ENCODE measurements at regions not wholly inside any gene's neighbourhood (a gene's known extent, or its start where the extent isn't known, plus 50 kb on each side); places are given as distances from the start of the nearest gene placed in this dataset.

DNA sequence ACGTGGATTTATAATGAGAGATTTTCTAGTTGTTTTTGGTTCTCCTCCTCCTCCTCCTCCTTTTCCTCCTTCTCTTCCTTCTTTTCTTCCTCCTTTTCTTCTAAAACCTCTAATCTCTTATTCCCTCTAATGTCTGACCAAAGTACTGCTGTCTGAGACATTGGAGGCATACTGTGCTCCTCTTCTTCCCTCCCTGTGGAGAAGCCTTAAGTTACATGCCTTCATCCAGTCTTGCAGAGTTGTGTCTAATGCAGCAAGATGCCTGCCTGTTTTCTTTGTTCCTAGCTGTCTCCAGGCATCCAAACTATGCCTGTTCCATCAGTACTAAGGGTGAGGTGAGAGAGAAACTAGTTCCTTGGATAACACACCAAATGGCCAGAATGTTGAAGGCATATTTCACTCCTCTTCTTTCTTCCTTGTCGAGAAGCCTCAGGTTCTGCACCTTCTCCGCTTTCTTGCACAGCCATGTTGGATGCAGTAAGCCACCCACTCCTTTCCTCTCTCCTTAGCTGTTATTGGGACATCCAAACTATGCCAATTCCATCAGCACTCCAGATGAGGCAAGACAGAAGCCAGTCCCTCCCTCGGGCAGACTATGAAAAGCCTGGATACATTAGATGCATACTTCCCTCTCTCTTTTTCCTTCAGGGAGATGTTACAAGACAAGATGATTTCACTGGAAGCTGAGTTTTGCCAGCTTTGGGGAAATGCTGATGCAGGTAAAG is 285.7 kb upstream of the TRAM1L1 start:
- DNase-seq (ENCODE audit: insufficient read length, low spot score), result no peak
- no peak for FAIRE-seq
- TF ChIP-seq POLR2A (IDR thresholded peaks at IDR 0.05; ENCODE audit: low read depth, low read length), result no peak

DNA sequence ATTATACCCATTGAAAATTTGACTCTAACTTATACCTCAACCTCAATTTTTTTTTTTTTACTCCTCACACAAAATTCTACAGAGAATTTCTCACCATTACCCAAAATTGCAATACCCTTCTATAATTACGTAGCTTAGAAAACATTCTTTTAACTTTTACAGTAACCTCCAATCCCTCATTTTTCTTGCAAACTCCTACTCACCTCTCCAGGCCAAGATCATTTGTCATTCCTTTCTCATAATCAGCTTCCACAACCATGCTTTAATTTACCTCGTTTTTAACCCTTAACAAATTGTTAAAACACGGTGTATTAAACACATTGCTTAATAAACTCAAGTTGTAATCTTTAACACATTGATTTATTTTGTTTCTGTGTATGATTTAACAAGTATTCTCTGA is 289.7 kb upstream of the TRAM1L1 start:
- DNase-seq (ENCODE audit: insufficient read length, low spot score) (no peak), FAIRE-seq (no peak)
- TF ChIP-seq POLR2A (IDR thresholded peaks at IDR 0.05; ENCODE audit: low read depth, low read length), result no peak

DNA sequence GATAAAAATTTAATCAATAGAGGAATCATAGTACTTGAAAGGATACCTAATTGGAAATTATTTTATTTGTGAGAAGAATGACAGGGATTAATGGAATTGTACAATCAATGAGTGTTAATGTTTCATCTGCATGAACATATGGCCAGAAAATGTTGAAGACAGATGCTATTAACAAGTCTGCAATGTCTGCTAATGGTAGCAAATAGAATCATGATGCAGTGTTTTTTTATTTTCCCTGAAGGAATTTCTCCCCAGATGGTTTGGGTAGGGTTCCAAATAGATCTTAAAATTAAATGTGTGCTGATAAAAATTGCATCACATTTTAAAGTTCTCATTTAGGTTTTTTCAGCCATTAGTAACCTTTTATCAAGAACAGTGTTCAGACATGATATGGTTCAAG is 291.3 kb upstream of the TRAM1L1 start:
- FAIRE-seq, result no peak
- no peak for TF ChIP-seq POLR2A (IDR thresholded peaks at IDR 0.05; ENCODE audit: low read depth, low read length)
- DNase-seq (ENCODE audit: insufficient read length, low spot score), result no peak

DNA sequence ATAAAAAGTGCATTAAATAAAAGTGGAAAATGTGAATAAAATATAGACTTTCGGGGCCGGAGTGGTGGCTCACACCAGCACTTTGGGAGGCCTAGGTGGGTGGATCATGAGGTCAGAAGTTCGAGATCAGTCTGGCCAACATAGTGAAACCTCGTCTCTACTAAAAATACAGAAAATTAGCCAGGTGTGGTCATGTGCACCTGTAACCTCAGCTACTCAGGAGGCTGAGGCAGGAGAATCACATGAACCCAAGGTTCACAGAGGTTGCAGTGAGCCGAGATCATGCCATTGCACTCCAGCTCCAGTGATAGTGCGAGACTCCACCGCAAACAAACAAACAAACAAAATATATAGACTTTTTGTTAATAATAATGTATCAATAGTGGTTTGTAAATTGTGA is 293.6 kb upstream of the TRAM1L1 start:
- FAIRE-seq (no peak), DNase-seq (ENCODE audit: insufficient read length, low spot score) (no peak)
- no peak for TF ChIP-seq POLR2A (IDR thresholded peaks at IDR 0.05; ENCODE audit: low read depth, low read length)

DNA sequence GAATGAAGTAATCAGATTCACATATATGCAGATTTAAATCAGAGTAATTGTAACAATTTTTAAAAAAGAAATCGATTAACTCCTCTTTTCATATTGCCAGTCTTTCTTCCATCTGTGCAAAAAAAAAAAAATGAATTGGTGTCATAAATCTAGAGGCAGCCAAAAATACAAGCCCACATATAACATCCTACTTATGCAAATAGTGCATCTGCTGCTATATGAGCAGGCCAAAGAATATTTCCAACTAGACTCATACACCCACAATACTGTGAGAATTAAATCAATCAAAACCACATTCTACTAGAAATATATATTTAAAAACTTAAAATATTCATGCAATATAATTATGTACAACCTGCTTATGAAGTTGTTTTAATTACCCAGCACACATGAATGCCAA is 298.1 kb upstream of the TRAM1L1 start:
- FAIRE-seq (no peak), DNase-seq (ENCODE audit: insufficient read length, low spot score) (no peak)

DNA sequence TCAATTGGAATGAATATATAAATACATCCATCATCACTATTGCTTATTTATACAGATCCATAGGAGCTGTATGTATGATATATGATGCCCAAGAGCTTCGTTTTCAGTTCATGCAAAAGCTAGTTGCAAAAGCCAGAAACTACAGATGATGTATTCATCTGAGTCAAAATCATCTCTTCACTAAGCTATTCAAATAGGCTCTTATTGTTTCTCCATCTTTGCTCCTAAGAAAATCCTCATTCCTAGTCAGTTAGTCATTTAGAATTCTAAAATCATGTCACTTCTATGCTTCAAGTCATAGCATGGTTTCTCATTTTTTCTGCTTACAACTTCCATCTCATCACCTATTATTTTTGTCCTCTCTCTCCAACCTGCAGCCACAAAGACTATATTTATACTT is 300.1 kb upstream of the TRAM1L1 start:
- no peak for FAIRE-seq
- no peak for TF ChIP-seq POLR2A (IDR thresholded peaks at IDR 0.05; ENCODE audit: low read depth, low read length)
- no peak for DNase-seq (ENCODE audit: insufficient read length, low spot score)

More for the DNA sequence above, 298.1 kb upstream of the TRAM1L1 start:
- no peak for TF ChIP-seq POLR2A (IDR thresholded peaks at IDR 0.05; ENCODE audit: low read depth, low read length)

DNA sequence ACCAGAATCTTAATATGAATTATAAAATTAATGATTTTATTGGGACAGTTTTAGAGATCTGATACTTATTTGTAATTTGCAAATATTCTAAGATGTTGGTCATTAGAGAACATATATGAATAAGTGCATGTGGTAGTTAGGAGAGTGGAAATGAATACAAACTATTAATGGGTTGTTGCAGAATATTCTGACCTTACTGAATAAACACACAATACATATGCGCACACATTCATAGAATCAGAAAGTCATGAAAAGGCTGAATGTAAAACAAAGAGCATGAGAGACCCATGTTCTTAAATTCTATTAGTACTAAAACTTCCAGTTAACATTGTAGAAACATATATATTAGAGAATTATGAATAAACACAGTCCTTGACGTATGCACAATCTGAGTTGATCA is 301.7 kb upstream of the TRAM1L1 start:
- DNase-seq (ENCODE audit: insufficient read length, low spot score) (no peak), FAIRE-seq (no peak)
- no peak for TF ChIP-seq POLR2A (IDR thresholded peaks at IDR 0.05; ENCODE audit: low read depth, low read length)

DNA sequence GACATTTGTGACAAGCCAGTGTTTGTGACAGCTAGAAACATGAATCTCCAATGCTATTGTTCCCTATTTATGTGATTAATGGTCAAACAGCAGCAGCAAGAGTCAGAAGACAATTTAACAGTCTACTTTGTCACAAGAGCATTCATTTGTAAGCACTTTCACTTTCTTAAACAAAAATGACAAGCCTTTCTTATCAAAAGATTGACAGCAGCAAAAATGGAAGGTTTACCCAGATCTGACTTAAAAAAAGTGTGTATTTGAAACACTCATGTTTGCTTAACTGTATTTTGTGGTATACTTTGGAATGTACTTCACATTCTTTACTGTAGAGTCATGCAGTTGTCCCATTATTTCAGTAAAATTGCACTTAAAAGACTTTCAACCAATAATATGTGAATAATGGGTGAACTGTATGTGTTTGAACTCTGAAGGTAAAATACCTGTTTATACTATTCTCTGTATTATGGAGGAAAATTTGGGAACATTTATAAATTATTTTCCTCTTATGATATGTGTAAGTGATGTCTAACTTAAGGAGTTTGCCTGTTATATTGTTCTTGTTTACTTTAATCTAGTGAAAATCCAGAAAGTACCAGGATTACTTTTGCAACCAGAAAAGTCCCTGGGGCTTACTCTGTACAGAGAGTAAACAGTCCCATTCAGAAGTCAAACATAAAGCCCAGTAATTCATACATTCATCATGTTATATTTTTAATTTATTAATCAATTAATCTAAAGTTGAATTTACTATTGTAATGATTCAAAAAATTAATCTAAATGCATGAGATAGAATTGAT is 314.9 kb upstream of the TRAM1L1 start:
- FAIRE-seq (peak; percentile 76), DNase-seq (ENCODE audit: insufficient read length, low spot score) (no peak)
- no peak for TF ChIP-seq POLR2A (IDR thresholded peaks at IDR 0.05; ENCODE audit: low read depth, low read length)

DNA sequence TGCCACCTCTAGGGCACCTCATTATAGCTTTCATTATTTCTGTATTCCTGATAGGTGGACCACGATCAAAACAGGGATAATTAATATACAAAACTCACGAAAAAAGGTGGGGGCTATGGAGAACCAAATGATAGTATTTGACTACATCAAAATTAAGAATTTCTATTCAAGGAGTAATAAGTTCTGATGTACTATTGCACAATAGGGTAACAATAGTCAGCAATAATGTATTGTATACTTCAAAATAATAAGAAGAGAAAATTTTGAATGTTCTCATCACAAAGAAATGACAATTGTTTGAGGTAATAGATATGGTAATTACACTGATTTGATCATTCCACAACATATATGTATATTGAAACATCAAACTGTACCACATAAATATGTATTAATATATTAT is 327.3 kb upstream of the TRAM1L1 start:
- TF ChIP-seq POLR2A (IDR thresholded peaks at IDR 0.05; ENCODE audit: low read depth, low read length), result no peak
- no peak for FAIRE-seq

DNA sequence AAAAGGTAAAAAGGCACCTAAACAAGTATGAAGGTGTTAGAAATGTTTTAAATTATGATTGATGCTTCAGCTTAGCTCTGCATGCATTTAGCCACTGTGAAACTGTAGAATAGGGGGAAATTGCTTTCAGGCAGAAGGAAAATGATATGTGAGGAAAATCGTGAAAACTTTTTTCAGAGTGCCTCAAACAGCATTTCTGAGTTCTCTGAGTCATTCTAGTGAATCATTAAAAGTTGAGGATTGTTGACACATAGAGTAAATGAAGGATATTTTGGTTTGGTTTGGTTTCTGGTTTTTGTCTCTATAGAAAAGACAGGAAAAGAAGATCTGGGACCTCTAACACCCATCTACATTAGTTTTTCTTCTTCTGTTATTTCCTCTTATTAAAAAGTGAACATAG is 332.5 kb upstream of the TRAM1L1 start:
- TF ChIP-seq POLR2A (IDR thresholded peaks at IDR 0.05; ENCODE audit: low read depth, low read length), result no peak
- FAIRE-seq, result no peak
- no peak for DNase-seq (ENCODE audit: insufficient read length, low spot score)

More for the DNA sequence above, 327.3 kb upstream of the TRAM1L1 start:
- DNase-seq (ENCODE audit: insufficient read length, low spot score), result no peak

DNA sequence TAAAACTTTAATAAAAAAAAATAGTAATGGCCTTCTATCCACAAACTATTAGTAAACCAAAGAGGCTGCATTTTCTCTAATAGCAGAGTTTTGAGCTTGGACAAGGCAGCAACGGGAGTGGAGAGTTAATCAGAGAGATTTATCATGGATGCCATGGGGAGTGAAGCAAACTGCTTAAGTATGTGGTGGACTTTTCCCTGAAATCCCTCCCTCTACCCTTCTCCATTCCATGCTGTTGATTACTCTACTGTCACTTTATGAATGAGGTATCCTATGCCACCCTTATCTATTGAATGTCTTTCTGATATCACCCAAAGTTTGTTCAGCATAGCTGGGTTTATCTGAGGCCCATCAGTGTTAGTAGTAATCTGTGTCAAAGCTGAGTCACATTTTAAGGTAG is 335.6 kb upstream of the TRAM1L1 start:
- FAIRE-seq (no peak), DNase-seq (ENCODE audit: insufficient read length, low spot score) (no peak)
- no peak for TF ChIP-seq POLR2A (IDR thresholded peaks at IDR 0.05; ENCODE audit: low read depth, low read length)

DNA sequence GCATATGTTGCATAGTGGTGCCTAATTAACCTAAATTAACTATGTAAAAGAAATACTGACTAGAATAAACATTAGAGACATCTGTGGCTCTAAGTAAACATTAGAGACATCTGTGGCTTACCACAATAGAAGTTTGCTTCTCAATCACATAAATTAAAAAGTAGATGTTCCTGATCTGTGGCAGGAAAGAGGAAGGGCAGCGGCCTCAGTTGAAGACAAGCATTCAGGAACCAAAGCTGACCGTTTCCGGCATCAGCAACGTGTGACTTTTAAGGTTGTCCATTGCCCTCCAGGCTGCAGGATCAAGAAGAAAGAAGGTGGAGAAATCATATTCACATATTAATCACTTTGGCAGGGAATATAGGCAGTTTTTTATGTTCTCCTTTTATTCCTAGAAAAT is 336.3 kb upstream of the TRAM1L1 start:
- FAIRE-seq (no peak), DNase-seq (ENCODE audit: insufficient read length, low spot score) (no peak)
- TF ChIP-seq POLR2A (IDR thresholded peaks at IDR 0.05; ENCODE audit: low read depth, low read length), result no peak

DNA sequence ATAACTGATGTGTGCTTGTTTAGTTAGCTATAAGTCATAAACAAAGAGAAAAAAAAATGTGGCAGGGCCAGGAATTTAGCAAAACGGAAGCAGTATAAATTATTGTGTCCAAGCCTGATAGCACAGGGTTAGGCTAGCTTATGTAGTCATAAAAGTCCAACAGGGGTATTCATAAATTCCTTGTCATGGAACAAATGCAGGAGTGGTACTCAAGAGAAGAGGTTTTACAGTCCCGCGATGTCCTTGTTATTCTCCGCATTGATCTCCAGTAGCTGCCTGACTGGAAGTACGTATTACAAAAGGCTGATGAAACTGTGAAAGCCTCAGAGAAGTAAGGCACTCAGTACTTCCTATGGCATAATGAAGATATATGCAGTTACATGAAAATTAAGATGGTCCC is 336.9 kb upstream of the TRAM1L1 start:
- TF ChIP-seq POLR2A (IDR thresholded peaks at IDR 0.05; ENCODE audit: low read depth, low read length), result no peak
- no peak for FAIRE-seq

DNA sequence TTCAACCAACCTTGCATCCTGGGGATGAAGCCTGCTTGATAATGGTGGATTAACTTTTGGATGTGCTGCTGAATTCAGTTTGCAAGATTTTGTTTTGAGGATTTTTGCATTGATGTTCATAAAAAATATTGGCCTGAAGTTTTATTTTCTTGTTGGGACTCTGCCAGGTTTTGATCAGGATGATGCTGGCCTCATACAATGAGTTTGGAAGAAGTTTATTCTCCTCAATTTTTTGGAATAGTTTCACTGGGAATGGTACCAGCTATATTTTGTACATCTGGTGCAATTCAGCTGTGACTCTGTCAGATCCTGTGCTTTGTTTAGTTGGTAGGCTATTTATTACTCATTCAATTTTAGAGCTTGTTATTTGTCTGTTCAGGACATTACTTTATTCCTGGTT is 340.3 kb upstream of the TRAM1L1 start:
- no peak for FAIRE-seq
- TF ChIP-seq POLR2A (IDR thresholded peaks at IDR 0.05; ENCODE audit: low read depth, low read length), result no peak
- no peak for DNase-seq (ENCODE audit: insufficient read length, low spot score)

More for the DNA sequence above, 336.9 kb upstream of the TRAM1L1 start:
- no peak for DNase-seq (ENCODE audit: insufficient read length, low spot score)

DNA sequence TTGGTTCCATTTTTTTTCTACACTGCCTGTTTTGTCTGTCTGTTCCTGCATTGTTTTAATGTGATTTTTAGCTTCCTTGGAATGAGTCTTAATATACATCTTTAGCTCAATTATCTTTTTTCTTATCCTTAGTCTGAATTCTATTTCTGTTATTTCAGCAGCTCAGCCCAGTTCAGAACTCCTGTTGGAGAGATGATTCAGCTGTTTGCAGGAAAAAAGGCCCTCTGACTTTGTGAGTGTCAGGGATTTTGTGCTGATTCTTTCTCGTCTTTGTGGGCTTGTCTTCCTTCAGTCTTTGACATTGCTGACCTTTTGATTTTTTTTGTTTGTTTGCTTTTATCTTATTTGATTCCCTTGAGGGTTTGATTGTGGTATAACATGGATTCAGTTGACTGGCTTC is 343.2 kb upstream of the TRAM1L1 start:
- DNase-seq (ENCODE audit: insufficient read length, low spot score) (no peak), FAIRE-seq (no peak)
- TF ChIP-seq POLR2A (IDR thresholded peaks at IDR 0.05; ENCODE audit: low read depth, low read length), result no peak
